ENCODE measurements at regions not wholly inside any gene's neighbourhood (a gene's known extent, or its start where the extent isn't known, plus 50 kb on each side); places are given as distances from the start of the nearest gene placed in this dataset.

- intact Hi-C loops (cut with DNase I): no loop called here
Measured at GRCh38 chr6:150539568-150539967, 60.1 kb upstream of the PLEKHG1 start.

GRCh38 chr6:150541576-150541975, 58.1 kb upstream of the PLEKHG1 start:
- intact Hi-C loops (cut with DNase I): no loop called here
- TF ChIP-seq CTCF (IDR thresholded peaks at IDR 0.05): no peak
- no peak for TF ChIP-seq EP300 (IDR thresholded peaks at IDR 0.05)
- TF ChIP-seq POLR2AphosphoS5 (IDR thresholded peaks at IDR 0.05): no peak
- no peak for TF ChIP-seq POLR2A (IDR thresholded peaks at IDR 0.05; ENCODE audit: low read depth)
- Histone ChIP-seq H3K27ac (replicated peaks in 1 of 4) (no peak overlapping the region), H3K4me1 (peaks cover 3 to 19% (median 7%) of the 10 kb centered on the region in 4 donors), H3K27me3 (no peaks in the 10 kb centered on the region), H3K36me3 (no peaks in the 10 kb centered on the region), H3K9me3 (no peaks in the 10 kb centered on the region), H3K4me3 (no peak overlapping the region)
- WGBS: 48% methylated on average over 2 of the region's 2 CpGs
- DNase-seq (ENCODE audit: extremely low spot score): no peak

More at GRCh38 chr6:150539568-150539967, 60.1 kb upstream of the PLEKHG1 start:
- DNase-seq (ENCODE audit: extremely low spot score): no peak
- Histone ChIP-seq H3K4me3 (no peak overlapping the region), H3K27ac (replicated peaks in 1 of 4) (no peak overlapping the region), H3K36me3 (no peaks in the 10 kb centered on the region), H3K9me3 (no peaks in the 10 kb centered on the region), H3K27me3 (no peaks in the 10 kb centered on the region), H3K4me1 (peaks cover 0 to 13% (median 6%) of the 10 kb centered on the region in 4 donors)
- WGBS: 81% methylated on average over 2 of the region's 2 CpGs
- no peak for TF ChIP-seq POLR2A (IDR thresholded peaks at IDR 0.05; ENCODE audit: low read depth)
- TF ChIP-seq EP300 (IDR thresholded peaks at IDR 0.05): no peak
- TF ChIP-seq POLR2AphosphoS5 (IDR thresholded peaks at IDR 0.05): no peak
- no peak for TF ChIP-seq CTCF (IDR thresholded peaks at IDR 0.05)

- H3K27ac ChIP-seq (replicated peaks in 1 of 4): no peak overlapping the region
- H3K4me1 ChIP-seq: peaks cover 4 to 19% (median 7%) of the 10 kb centered on the region in 4 donors
- no peaks in the 10 kb centered on the region for H3K9me3 ChIP-seq
- TF ChIP-seq POLR2AphosphoS5 (IDR thresholded peaks at IDR 0.05) (no peak), CTCF (IDR thresholded peaks at IDR 0.05) (no peak), EP300 (IDR thresholded peaks at IDR 0.05) (no peak), POLR2A (IDR thresholded peaks at IDR 0.05; ENCODE audit: low read depth) (no peak)
- intact Hi-C loops (cut with DNase I): no loop called here
- H3K27me3 ChIP-seq: no peaks in the 10 kb centered on the region
- H3K4me3 ChIP-seq: no peak overlapping the region
- DNase-seq (ENCODE audit: extremely low spot score): no peak
- no peaks in the 10 kb centered on the region for H3K36me3 ChIP-seq
Measured at GRCh38 chr6:150543178-150543577, 56.5 kb upstream of the PLEKHG1 start.

GRCh38 chr6:150544793-150545192, 54.9 kb upstream of the PLEKHG1 start:
- no peak for DNase-seq (ENCODE audit: extremely low spot score)
- no peaks in the 10 kb centered on the region for H3K27me3 ChIP-seq
- TF ChIP-seq POLR2A (IDR thresholded peaks at IDR 0.05; ENCODE audit: low read depth) (no peak), POLR2AphosphoS5 (IDR thresholded peaks at IDR 0.05) (no peak), EP300 (IDR thresholded peaks at IDR 0.05) (no peak), CTCF (IDR thresholded peaks at IDR 0.05) (no peak)
- 98% methylated on average over 2 of the region's 2 CpGs for WGBS
- no peak overlapping the region for H3K27ac ChIP-seq (replicated peaks in 1 of 4)
- H3K36me3 ChIP-seq: no peaks in the 10 kb centered on the region
- H3K4me3 ChIP-seq: no peak overlapping the region
- intact Hi-C loops (cut with DNase I): no loop called here
- peaks cover 4 to 14% (median 7%) of the 10 kb centered on the region in 4 donors for H3K4me1 ChIP-seq
- H3K9me3 ChIP-seq: no peaks in the 10 kb centered on the region

- Histone ChIP-seq H3K4me1 (peaks cover 4 to 14% (median 7%) of the 10 kb centered on the region in 4 donors), H3K27ac (replicated peaks in 1 of 4) (no peak overlapping the region), H3K9me3 (no peaks in the 10 kb centered on the region), H3K27me3 (no peaks in the 10 kb centered on the region), H3K36me3 (no peaks in the 10 kb centered on the region), H3K4me3 (no peak overlapping the region)
- WGBS: 66% methylated on average over 7 of the region's 7 CpGs
- intact Hi-C loops (cut with DNase I): no loop called here
- no peak for DNase-seq (ENCODE audit: extremely low spot score)
- TF ChIP-seq POLR2AphosphoS5 (IDR thresholded peaks at IDR 0.05): no peak
- TF ChIP-seq POLR2A (IDR thresholded peaks at IDR 0.05; ENCODE audit: low read depth): no peak
- no peak for TF ChIP-seq CTCF (IDR thresholded peaks at IDR 0.05)
- no peak for TF ChIP-seq EP300 (IDR thresholded peaks at IDR 0.05)
Measured at GRCh38 chr6:150546457-150546856, 53.2 kb upstream of the PLEKHG1 start.

All from esophagus muscularis mucosa (tissue), 4 donors.